ENCODE measurements at regions not wholly inside any gene's neighbourhood (a gene's known extent, or its start where the extent isn't known, plus 50 kb on each side); places are given as distances from the start of the nearest gene placed in this dataset.

DNA sequence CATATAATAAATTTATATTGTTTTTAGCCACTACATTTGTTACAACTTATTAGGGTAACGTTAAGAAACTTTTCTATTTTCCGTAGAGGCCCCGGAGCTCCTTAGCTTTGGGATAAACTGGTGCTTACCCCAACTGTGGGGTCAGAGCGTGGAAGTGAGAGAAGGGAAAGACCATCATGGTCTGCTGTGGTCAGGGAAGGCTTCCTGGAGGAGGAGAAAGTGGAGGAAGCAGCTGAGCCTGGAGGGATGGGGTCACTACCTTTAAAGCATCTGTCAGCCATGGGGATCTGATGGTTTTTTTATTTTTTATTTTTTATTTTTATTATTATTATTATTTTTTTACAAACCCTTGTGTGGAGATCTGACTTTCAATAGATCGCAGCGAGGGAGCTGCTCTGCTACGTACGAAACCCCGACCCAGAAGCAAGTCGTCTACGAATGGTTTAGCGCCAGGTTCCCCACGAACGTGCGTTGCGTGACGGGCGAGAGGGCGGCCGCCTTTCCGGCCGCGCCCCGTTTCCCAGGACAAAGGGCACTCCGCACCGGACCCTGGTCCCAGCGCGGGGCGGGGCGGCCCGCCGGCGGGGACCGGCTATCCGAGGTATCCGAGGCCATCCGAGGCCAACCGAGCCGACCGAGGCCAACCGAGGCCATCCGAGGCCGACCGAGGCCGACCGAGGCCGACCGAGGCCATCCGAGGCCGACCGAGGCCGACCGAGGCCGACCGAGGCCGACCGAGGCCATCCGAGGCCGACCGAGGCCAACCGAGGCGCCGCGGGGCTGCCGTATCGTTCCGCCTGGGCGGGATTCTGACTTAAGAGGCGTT is 1101.2 kb upstream of the TMEM132C start:
- H3K4me2 ChIP-seq (ENCODE audit: insufficient read depth, low read length), result no peak overlapping the region
- H3K27me3 ChIP-seq (ENCODE audit: control insufficient read depth in 2 of 2, insufficient read depth in 2 of 2, low read length in 2 of 2), result no peaks in the 10 kb centered on the region
- ChIA-PET POLR2A (no interaction called here), CTCF (no interaction called here)
- H2AFZ ChIP-seq (ENCODE audit: low read depth, low read length), result no peak overlapping the region
- H3K9me1 ChIP-seq (replicated peaks; ENCODE audit: control insufficient read depth, extremely low read depth, insufficient read depth, low read length), result no peaks in the 10 kb centered on the region
- FAIRE-seq (no peak), DNase-seq (ENCODE audit: low read depth, low spot score) (no peak)
- H3K79me2 ChIP-seq (ENCODE audit: control insufficient read depth, insufficient read depth, low read length), result no peaks in the 10 kb centered on the region
- no peaks in the 10 kb centered on the region for H3K36me3 ChIP-seq (ENCODE audit: control insufficient read depth in 2 of 2, extremely low read depth in 1 of 2, insufficient read depth in 2 of 2, low read length in 2 of 2)
- no peak overlapping the region for H3K4me3 ChIP-seq (replicated peaks in 1 of 3; ENCODE audit: insufficient read depth in 1 of 3, low read depth in 1 of 3, low read length in 3 of 3)
- TF ChIP-seq POLR2AphosphoS5 (IDR thresholded peaks at IDR 0.05; ENCODE audit: insufficient read depth, low read depth, low read length) (no peak), JUN (IDR thresholded peaks at IDR 0.05; ENCODE audit: borderline replicate concordance, insufficient read depth, insufficient read length, low read depth) (no peak), GATA2 (IDR thresholded peaks at IDR 0.05; ENCODE audit: insufficient read depth, insufficient read length, low read depth, low read length) (no peak)
- no peak overlapping the region for H3K27ac ChIP-seq (ENCODE audit: insufficient read depth, low read depth, low read length)
- no peak overlapping the region for H3K9ac ChIP-seq (replicated peaks; ENCODE audit: extremely low read depth, insufficient read depth, low read length)
- no peaks in the 10 kb centered on the region for H4K20me1 ChIP-seq (replicated peaks; ENCODE audit: control insufficient read depth, extremely low read depth, insufficient read depth, low read length)
- no peaks in the 10 kb centered on the region for H3K9me3 ChIP-seq (replicated peaks; ENCODE audit: control insufficient read depth, insufficient read depth, low read length)
- intact Hi-C loops (cut with micrococcal nuclease) (no loop called here), dilution Hi-C loops (cut with MboI; ENCODE audit: extremely low pct_ligation_motif_present, low sequenced_read_pairs) (no loop called here)
- H3K4me1 ChIP-seq (ENCODE audit: control insufficient read depth, extremely low read depth, insufficient read depth, low read length), result no peaks in the 10 kb centered on the region
- BruUV-seq (replicated peaks), result no TSS peak

GRCh38 chr12:127169321-127170181 is 1097.4 kb upstream of the TMEM132C start:
- POLR2A ChIA-PET, result no interaction called here
- intact Hi-C loops (cut with micrococcal nuclease), result no loop called here
- Histone ChIP-seq H4K20me1 (replicated peaks; ENCODE audit: control insufficient read depth, extremely low read depth, insufficient read depth, low read length) (no peaks in the 10 kb centered on the region), H3K9me1 (replicated peaks; ENCODE audit: control insufficient read depth, extremely low read depth, insufficient read depth, low read length) (no peaks in the 10 kb centered on the region), H3K36me3 (ENCODE audit: control insufficient read depth in 2 of 2, extremely low read depth in 1 of 2, insufficient read depth in 2 of 2, low read length in 2 of 2) (no peaks in the 10 kb centered on the region), H3K4me2 (ENCODE audit: insufficient read depth, low read length) (no peak overlapping the region), H3K4me1 (ENCODE audit: control insufficient read depth, extremely low read depth, insufficient read depth, low read length) (no peaks in the 10 kb centered on the region), H3K9me3 (replicated peaks; ENCODE audit: control insufficient read depth, insufficient read depth, low read length) (no peaks in the 10 kb centered on the region), H3K9ac (replicated peaks; ENCODE audit: extremely low read depth, insufficient read depth, low read length) (no peak overlapping the region), H3K27me3 (ENCODE audit: control insufficient read depth in 2 of 2, insufficient read depth in 2 of 2, low read length in 2 of 2) (no peaks in the 10 kb centered on the region), H2AFZ (ENCODE audit: low read depth, low read length) (no peak overlapping the region), H3K4me3 (replicated peaks in 1 of 3; ENCODE audit: insufficient read depth in 1 of 3, low read depth in 1 of 3, low read length in 3 of 3) (no peak overlapping the region), H3K79me2 (ENCODE audit: control insufficient read depth, insufficient read depth, low read length) (no peaks in the 10 kb centered on the region), H3K27ac (ENCODE audit: insufficient read depth, low read depth, low read length) (no peak overlapping the region)
- FAIRE-seq, result no peak
- BruUV-seq (replicated peaks), result no TSS peak
- CTCF ChIA-PET, result no interaction called here
- dilution Hi-C loops (cut with MboI; ENCODE audit: extremely low pct_ligation_motif_present, low sequenced_read_pairs), result no loop called here
- no peak for DNase-seq (ENCODE audit: low read depth, low spot score)
- TF ChIP-seq POLR2AphosphoS5 (IDR thresholded peaks at IDR 0.05; ENCODE audit: insufficient read depth, low read depth, low read length) (no peak), FOS (IDR thresholded peaks at IDR 0.05; ENCODE audit: borderline replicate concordance, insufficient read depth, low read length) (no peak), JUN (IDR thresholded peaks at IDR 0.05; ENCODE audit: borderline replicate concordance, insufficient read depth, insufficient read length, low read depth) (no peak), GATA2 (IDR thresholded peaks at IDR 0.05; ENCODE audit: insufficient read depth, insufficient read length, low read depth, low read length) (no peak), CTCF (IDR thresholded peaks at IDR 0.05; ENCODE audit: extremely low read depth in 1 of 2, insufficient read depth in 1 of 2, low read depth in 1 of 2, low read length in 2 of 2) (no peak), MYC (IDR thresholded peaks at IDR 0.05; ENCODE audit: low read depth, low read length) (no peak), EZH2 (IDR thresholded peaks at IDR 0.05; ENCODE audit: borderline replicate concordance, low read depth, low read length, severe bottlenecking) (no peak), POLR2A (IDR thresholded peaks at IDR 0.05; ENCODE audit: low read depth, low read length) (no peak)
- TF ChIP-seq, protein P1, sequence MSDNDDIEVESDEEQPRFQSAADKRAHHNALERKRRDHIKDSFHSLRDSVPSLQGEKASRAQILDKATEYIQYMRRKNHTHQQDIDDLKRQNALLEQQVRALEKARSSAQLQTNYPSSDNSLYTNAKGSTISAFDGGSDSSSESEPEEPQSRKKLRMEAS (IDR thresholded peaks at IDR 0.05; ENCODE audit: insufficient read depth, insufficient read length), result no peak

Data from endothelial cell of umbilical vein (primary cell).